C1 segment of cervical spinal cord (tissue), 14 donors: ENCODE measurements at regions not wholly inside any gene's neighbourhood (a gene's known extent, or its start where the extent isn't known, plus 50 kb on each side); places are given as distances from the start of the nearest gene placed in this dataset.
A peak's percentile ranks its signal among the peaks of the same experiment; 100 is the strongest.
"Not testable (repeated sequence)": the region's sequence is repeated elsewhere in the genome, so short reads cannot be mapped to it uniquely, and the experiment has no call there.

Source experiments
- DNase-seq, 14 donors: peaks; one replicate each; lab custom pipeline; 2025; lab: John Stamatoyannopoulos, UW

- no peak for DNase-seq
Measured at GRCh38 chr22:47357086-47357485, 594.6 kb downstream of the TBC1D22A start.

GRCh38 chr22:47356511-47357011 lies 594.1 kb downstream of the TBC1D22A start:
- no peak for DNase-seq

DNA sequence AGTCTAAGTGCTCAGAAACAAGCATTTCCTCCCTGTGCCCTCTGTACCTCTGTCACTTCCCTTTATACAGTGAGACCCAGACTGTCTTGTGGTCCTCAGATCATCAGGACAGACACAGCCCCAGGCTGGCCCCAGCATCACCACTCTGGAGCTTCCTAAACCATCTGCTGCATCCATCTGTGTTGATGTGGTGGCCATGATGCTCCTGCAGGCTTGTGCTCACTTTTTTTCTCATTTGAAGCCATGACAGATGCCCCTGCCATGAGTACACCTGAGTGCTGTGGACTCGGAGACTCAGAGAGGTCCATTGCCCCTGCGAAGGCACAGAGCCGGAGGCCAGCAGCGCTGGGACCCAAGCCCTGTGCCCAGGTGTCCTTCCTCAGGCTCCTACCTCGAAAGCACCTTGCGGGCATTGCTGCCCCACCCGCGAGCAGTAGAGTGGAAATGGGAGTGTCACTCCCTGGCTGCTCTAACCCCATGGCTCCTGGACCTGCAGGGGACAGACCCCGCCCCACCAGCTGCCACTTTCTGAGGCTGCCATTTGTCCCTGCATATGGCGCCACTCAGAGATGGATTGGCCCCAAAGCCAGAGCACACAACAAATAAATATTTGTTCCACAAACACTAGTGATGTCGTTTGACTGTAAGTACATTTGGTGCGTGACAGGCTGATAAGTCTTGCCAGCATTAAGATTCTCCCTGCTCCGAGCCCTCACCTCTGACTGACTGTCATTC lies 593.5 kb downstream of the TBC1D22A start:
- DNase-seq, result no peak

GRCh38 chr22:47355388-47355725 lies 592.9 kb downstream of the TBC1D22A start:
- DNase-seq, result no peak

DNA sequence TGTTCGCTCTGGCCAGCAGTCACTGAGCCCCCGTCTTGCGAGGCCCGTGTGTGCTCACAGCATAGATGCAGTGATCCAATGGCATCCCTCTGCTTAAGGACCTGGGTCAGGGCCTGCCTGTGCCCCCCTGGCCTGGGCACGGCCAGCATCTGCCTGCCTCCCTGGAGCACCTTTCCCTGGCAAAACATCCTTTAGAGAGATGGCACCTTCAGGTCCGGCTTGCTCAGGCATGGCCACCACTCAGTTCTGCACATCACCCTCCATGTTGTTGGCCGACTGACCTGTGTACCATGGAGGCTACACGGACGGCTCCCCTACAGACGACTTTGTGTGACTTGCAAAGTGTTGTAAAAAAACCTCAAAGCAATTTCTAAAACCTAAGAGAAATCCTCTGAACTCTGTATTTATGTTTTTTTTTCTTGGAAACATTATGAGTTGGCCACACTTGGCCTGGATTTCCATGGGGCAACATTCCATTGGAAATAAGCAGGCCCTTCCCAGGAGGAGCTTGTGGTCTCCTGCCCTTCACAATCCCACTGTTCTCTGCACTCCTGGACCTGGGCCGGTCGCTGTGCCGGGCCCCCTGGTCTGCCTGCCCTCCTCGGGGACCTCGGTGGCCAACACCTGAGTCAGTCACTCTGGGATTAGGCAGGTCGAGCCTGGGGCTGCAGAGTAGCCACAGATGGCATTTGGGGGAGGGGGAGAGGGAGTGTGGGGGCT lies 592.4 kb downstream of the TBC1D22A start:
- no peak for DNase-seq

DNA sequence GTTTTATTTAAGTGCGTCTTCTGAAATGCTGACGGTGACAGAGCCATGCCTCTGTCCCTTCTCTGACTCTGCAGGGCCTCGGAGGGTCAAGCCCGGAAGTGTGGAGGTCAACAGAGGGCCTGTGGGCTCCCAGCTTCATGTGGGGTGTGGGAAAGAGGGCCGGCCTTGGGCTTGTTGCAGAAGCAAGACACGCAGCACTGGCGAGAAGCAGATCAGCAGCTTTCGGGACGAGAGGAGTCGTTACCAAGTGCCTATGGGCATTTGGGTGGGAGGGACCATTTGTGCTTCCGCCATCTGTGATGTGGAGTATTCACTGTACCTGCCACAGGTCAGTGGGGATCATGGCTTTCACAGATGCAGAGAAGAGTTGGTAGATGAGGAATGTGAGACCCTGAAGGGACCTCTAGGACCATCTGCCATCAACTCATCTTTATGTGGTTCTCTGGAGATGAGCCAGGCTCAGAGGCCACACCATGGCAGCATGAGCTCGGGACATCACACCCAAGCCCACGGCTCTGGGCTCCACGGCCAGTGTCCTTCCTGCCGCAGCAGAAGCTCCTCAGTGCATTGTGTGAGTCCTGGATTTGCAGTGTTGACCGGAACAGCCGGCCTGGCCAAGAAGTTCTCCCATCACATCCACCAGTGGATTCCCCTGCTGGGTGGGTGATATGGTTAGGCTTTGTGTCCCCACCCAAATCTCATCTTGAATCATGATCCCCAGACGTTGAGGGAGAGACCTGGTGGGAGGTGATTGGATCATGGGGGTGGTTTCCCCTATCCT lies 590.7 kb downstream of the TBC1D22A start:
- DNase-seq, result no peak

- no peak for DNase-seq
Measured at GRCh38 chr22:47351836-47352579, 589.6 kb downstream of the TBC1D22A start.

GRCh38 chr22:47346287-47346686 lies 583.8 kb downstream of the TBC1D22A start:
- DNase-seq, result not testable (repeated sequence)

GRCh38 chr22:47345025-47345424 lies 582.6 kb downstream of the TBC1D22A start:
- DNase-seq, result no peak

DNA sequence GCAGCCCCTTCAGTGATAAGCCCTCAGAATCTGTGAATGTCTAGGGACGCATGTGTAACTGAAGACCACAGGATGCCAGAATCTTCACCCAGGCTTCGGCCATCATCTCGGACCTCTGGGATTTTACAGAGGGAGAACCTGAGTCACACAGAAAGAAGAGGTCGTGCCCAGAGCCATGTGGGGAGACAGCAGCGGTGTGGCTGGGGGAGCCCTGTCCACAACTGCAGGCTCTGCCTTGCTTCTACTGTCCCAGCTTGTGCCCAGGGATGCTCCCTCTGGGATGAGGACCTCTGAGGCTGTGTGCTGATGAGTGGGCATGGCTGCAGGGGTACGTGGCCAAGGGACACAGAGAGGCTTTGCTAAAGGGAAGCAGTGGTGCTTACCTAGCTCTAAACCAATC lies 582.0 kb downstream of the TBC1D22A start:
- no peak for DNase-seq

DNA sequence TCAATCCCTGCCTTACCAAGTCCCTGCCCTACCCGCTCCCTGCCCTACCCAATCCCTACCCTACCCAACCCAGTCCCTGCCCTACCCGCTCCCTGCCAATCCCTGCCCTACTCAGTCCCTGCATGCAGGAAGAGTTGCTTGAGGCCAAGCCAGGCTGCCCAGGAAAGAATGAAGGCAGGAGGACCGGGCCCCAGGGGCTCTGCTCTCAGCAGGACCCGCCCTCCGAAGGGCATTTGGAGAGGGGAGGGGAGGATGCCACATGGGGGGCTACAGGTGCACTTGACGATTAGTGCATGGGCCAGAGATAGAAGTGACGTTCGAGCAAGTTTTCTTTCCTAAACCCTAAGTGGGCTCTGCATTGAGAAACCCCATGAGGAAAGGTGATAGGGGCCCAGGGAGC lies 581.2 kb downstream of the TBC1D22A start:
- no peak for DNase-seq

GRCh38 chr22:47342446-47342845 lies 580.0 kb downstream of the TBC1D22A start:
- no peak for DNase-seq

GRCh38 chr22:47341464-47341863 lies 579.0 kb downstream of the TBC1D22A start:
- DNase-seq, result no peak

DNA sequence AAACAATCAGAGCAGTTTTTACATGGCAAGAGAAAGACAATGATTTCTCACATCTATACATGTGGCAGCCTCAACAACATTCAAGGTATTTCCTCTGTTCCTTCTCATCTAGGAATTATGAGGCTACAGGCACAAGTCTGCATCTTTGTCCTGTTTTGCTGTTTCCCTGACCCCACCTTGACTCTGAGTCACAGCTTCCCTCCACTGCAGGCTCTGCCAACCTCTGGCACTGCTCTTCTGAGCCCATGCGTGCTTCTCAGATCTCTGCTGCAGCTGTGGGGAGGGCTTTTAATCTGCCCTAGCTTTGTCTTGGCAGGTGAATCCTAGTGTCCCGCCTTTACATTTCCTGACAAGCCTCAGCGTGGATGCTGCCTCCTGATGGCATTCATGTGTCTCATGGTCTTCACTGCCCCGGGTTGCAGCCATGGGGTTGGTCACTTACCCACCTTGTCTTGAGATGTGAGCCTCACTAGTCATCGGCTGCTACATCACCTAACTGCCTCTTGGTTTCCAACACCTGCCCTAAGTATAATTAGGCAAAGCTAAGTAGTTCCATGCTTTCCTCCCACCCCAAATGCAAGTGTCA lies 578.5 kb downstream of the TBC1D22A start:
- no peak for DNase-seq

DNA sequence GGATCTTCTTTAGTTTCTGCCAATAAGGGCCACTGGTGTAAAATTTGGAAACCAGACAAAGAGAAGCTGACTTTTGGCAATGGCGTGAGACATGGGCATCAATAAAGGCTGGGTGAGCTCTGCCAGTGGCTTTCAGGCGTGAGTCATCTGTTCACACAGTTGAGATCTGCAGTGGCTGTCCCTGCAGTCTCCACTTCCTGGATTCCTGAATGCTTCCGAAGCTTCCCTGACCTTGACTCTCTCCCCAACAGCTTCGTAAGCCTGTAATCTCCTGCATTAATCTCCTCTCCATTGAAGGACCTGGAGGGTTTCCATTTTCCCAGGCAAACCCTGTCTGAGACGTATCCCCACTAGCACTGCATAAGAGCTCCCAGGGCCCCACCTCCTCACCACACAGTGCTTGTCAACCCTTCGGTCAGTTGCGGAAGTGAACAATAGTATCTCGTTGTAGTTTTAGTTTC lies 574.7 kb downstream of the TBC1D22A start:
- peak in 8 of 14 donors; percentile 4 to 76 (median 26) for DNase-seq

- no peak for DNase-seq
Measured at GRCh38 chr22:47335958-47336357, 573.5 kb downstream of the TBC1D22A start.

- no peak for DNase-seq
Measured at GRCh38 chr22:47335460-47335859, 573.0 kb downstream of the TBC1D22A start.

DNA sequence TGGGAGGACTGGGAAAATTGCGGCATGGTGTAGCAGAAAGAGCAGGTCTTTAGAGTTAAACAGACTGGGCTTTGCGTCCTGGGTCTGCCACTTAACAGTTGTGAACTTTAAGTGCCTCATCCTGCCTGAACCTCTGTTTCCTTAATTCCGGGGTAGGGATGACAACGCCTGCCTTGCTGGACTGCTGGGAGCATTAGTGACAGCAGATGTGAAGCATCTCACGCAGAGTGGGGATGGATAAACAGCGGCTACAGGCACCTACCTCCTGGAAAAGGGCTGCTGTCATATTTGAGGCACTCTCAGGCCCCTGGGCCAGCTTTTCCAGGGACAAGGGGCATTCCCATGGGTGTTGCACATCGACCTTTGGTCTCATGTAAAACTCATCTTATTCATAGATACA lies 572.2 kb downstream of the TBC1D22A start:
- no peak for DNase-seq

- DNase-seq, result no peak
Measured at GRCh38 chr22:47333625-47334024, 571.2 kb downstream of the TBC1D22A start.

GRCh38 chr22:47332246-47332980 lies 570.0 kb downstream of the TBC1D22A start:
- no peak for DNase-seq
